Bronchial epithelial cell (primary cell): ENCODE measurements at regions not wholly inside any gene's neighbourhood (a gene's known extent, or its start where the extent isn't known, plus 50 kb on each side); places are given as distances from the start of the nearest gene placed in this dataset.

ENCODE experiments used
- DNase-seq: peaks from one replicate; pipeline ENCODE4 v3.0.0-alpha.2; 2010; ENCODE audit warnings: low read depth
- FAIRE-seq: peaks from 2 replicates; lab custom pipeline; 2011; peaks lifted over from hg19 to GRCh38; lab: Jason Lieb, UNC
- H3K27me3 ChIP-seq: 2 replicates; pipeline ENCODE4 v1.5.1; 2011; ENCODE audit warnings: low read length; ENCODE audit not compliant: control insufficient read depth, insufficient read depth
- H3K36me3 ChIP-seq: 2 replicates; pipeline ENCODE4 v1.5.1; 2011; ENCODE audit warnings: low read length; ENCODE audit not compliant: control insufficient read depth, insufficient read depth
- H3K4me3 ChIP-seq: 2 replicates; pipeline ENCODE4 v1.5.1; 2011; ENCODE audit warnings: mild to moderate bottlenecking, low read depth, low read length, control low read depth
- TF ChIP-seq, protein P1 (sequence below): IDR thresholded peaks from 2 replicates; pipeline ENCODE4 v1.5.1; 2011; ENCODE audit warnings: mild to moderate bottlenecking, moderate library complexity, low read length, control low read depth, inconsistent platforms; ENCODE audit not compliant: insufficient read depth, severe bottlenecking

DNA sequence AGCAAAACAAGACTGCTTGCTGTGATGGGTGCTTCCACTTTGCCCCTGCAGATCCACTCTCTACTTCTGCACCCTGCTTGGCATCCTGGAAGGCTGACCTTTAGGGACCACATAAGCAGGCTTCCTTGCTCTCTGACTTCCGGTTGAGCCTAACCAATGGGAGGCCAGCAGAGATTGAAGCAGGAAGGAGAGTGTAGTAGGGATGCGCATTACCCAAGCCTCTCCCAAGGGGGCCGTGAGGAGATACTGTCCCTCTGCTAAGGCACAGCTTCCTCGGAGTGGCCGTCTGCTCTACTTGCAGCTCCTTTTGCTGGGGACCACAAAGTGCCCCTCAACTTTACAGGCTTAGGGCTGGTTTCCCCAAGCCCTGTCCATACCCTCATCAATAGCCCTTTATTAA, 624.3 kb upstream of the TENM3 start:
- DNase-seq (no peak), FAIRE-seq (no peak)
- no peaks in the 10 kb centered on the region for H3K27me3 ChIP-seq
- no peak overlapping the region for H3K4me3 ChIP-seq
- no peaks in the 10 kb centered on the region for H3K36me3 ChIP-seq
- TF ChIP-seq, protein P1, sequence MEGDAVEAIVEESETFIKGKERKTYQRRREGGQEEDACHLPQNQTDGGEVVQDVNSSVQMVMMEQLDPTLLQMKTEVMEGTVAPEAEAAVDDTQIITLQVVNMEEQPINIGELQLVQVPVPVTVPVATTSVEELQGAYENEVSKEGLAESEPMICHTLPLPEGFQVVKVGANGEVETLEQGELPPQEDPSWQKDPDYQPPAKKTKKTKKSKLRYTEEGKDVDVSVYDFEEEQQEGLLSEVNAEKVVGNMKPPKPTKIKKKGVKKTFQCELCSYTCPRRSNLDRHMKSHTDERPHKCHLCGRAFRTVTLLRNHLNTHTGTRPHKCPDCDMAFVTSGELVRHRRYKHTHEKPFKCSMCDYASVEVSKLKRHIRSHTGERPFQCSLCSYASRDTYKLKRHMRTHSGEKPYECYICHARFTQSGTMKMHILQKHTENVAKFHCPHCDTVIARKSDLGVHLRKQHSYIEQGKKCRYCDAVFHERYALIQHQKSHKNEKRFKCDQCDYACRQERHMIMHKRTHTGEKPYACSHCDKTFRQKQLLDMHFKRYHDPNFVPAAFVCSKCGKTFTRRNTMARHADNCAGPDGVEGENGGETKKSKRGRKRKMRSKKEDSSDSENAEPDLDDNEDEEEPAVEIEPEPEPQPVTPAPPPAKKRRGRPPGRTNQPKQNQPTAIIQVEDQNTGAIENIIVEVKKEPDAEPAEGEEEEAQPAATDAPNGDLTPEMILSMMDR: no peak

DNA sequence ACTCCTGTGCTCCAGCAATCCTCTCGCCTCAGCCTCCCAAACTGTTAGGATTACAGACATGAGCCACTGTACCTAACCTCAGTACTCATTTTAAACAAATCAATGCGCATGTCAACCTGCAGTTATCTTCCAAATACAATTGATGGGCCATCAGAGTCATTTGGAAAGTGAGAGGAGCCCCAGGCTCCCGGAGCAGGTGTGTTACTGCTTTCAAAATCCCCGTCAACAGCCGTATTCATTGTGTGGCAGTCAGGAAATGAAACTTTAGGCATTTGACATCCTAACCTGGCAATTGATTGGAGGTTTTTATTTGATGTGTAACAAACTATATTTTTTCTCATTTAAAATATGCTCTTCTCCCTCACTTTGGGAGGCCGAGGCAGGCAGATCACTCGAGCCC, 623.6 kb upstream of the TENM3 start:
- no peaks in the 10 kb centered on the region for H3K27me3 ChIP-seq
- TF ChIP-seq, protein P1: no peak
- DNase-seq: no peak
- no peaks in the 10 kb centered on the region for H3K36me3 ChIP-seq
- FAIRE-seq: no peak
- no peak overlapping the region for H3K4me3 ChIP-seq

DNA sequence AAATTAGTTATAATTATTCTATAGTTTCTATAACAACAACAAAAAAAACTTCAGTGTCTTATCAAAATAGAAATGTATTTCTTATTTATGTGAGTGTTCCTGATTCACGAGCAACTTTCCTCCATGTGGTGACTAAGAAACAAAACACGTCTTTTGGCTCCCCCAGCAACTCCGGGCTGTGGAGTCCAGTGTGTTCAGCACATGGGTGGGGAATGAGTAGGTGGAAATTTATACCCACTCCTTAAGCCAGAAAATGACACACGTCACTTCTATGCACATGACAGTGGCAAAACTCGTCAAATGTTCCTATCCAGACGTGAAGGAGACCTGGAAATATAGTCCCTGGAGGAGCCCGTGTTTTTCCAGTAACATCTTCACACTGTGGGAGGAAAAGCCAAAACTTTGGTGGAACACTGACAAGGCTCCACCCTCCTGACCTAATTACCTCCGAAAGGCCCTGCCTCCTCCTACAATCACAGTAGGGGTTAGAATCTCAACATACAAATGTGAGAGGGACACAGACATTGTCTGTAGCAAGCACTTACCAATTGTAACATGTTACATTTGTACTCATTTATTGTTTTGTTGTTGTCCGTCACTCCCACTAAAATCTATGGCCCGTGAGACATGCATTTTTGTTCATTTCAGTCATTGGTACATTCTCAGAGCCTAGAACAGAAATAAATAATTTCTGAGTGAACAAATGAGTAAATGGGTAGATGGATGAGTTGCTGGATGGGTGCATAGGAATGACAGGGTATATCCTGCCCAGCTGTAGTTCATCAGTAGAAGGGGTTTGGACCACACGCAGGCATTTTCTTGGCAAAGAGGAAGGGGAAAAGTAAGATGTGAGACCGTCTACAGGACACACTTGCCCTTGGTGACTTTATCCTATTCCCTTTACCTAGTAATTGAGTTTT, 605.8 kb upstream of the TENM3 start:
- no peak for FAIRE-seq

DNA sequence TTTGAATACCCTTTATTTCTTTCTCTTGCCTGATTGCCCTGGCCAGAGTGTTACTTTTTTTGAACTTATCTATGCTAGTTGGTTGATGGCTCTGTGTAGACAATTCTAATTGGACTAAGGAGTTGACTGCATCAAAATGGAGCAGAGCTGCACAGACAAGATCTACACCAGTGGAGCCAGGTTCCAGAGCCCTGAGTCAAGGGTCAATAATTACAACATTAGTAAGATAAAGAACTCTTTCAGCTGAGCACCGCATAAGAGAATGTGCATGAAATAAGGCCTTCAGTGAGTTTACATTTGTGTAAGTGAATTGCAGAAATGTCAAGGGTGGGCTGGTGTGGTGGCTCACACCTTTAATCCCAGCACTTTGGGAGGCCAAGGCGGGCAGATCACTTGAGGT, 599.7 kb upstream of the TENM3 start:
- TF ChIP-seq, protein P1: no peak
- no peaks in the 10 kb centered on the region for H3K27me3 ChIP-seq
- H3K36me3 ChIP-seq: no peaks in the 10 kb centered on the region
- no peak for FAIRE-seq
- no peak for DNase-seq
- no peak overlapping the region for H3K4me3 ChIP-seq

More for the DNA sequence above, 605.8 kb upstream of the TENM3 start:
- H3K27me3 ChIP-seq: no peaks in the 10 kb centered on the region
- no peak for DNase-seq
- no peak overlapping the region for H3K4me3 ChIP-seq
- no peaks in the 10 kb centered on the region for H3K36me3 ChIP-seq
- TF ChIP-seq, protein P1: no peak

DNA sequence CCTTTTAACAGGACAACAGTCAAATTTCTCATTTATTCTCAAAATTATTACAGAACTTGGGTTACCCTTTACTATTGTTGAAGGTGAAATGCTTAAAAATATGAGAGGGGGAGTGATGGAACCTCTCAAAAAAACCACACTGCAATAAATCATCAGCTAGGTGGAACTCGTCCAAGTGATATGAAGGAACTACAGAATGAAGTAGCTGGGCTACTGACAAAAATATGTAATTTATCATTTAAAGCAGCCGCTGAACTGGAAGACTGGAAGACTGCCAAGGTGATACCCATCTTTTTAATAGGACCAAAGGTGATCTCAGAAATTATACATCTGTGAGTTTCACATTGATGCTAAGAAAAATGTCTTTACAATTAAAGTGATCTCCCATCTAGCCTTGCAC, 597.7 kb upstream of the TENM3 start:
- TF ChIP-seq, protein P1: no peak
- DNase-seq (no peak), FAIRE-seq (no peak)
- Histone ChIP-seq H3K4me3 (no peak overlapping the region), H3K27me3 (no peaks in the 10 kb centered on the region), H3K36me3 (no peaks in the 10 kb centered on the region)
